Astrocyte (in vitro differentiated cells and primary cell): ENCODE measurements at regions not wholly inside any gene's neighbourhood (a gene's known extent, or its start where the extent isn't known, plus 50 kb on each side); places are given as distances from the start of the nearest gene placed in this dataset.

Source experiments
- DNase-seq: peaks from one replicate; pipeline ENCODE4 v3.0.0-alpha.2; 2010; ENCODE audit warnings: low read depth
- FAIRE-seq: peaks from 2 replicates; lab custom pipeline; 2011; peaks lifted over from hg19 to GRCh38; lab: Jason Lieb, UNC
- H2AFZ ChIP-seq: 2 replicates; pipeline ENCODE4 v1.6.0; 2012; ENCODE audit warnings: low read depth, low read length, inconsistent platforms
- H3K27ac ChIP-seq: 2 replicates; pipeline ENCODE4 v1.5.1; 2011; ENCODE audit warnings: low read depth, low read length, inconsistent platforms
- H3K27me3 ChIP-seq: 2 replicates; pipeline ENCODE4 v1.6.0; 2011; ENCODE audit warnings: low read length, inconsistent platforms; ENCODE audit not compliant: insufficient read depth
- H3K36me3 ChIP-seq: 2 replicates; pipeline ENCODE4 v1.5.1; 2011; ENCODE audit warnings: low read length, inconsistent platforms; ENCODE audit not compliant: insufficient read depth
- H3K4me1 ChIP-seq: 2 replicates; pipeline ENCODE4 v1.5.1; 2011; ENCODE audit warnings: low read length, inconsistent platforms; ENCODE audit not compliant: insufficient read depth
- H3K4me2 ChIP-seq: 2 replicates; pipeline ENCODE4 v1.6.0; 2012; ENCODE audit warnings: low read length, inconsistent platforms
- H3K4me3 ChIP-seq: 2 replicates; pipeline ENCODE4 v1.5.1; 2011; ENCODE audit warnings: low read depth, mild to moderate bottlenecking, low read length, inconsistent platforms; ENCODE audit not compliant: insufficient read depth
- H3K79me2 ChIP-seq: 2 replicates; pipeline ENCODE4 v1.6.0; 2012; ENCODE audit warnings: mild to moderate bottlenecking, low read length, inconsistent platforms; ENCODE audit not compliant: insufficient read depth
- H3K9ac ChIP-seq: 2 replicates; pipeline ENCODE4 v1.6.0; 2012; ENCODE audit warnings: mild to moderate bottlenecking, low read length, inconsistent platforms
- H3K9me3 ChIP-seq: 2 replicates; pipeline ENCODE4 v1.5.1; 2012; ENCODE audit warnings: low read depth, mild to moderate bottlenecking, low read length, inconsistent platforms; ENCODE audit not compliant: insufficient read depth
- H4K20me1 ChIP-seq: 2 replicates; pipeline ENCODE4 v1.6.0; 2012; ENCODE audit warnings: low read length, inconsistent platforms; ENCODE audit not compliant: insufficient read depth
- H3K27ac Mint-ChIP-seq: one replicate; pipeline ENCODE4 v1.8.0; 2021; ENCODE audit warnings: mild to moderate bottlenecking, mixed read lengths; ENCODE audit not compliant: unreplicated experiment
- H3K27me3 Mint-ChIP-seq: one replicate; pipeline ENCODE4 v1.8.0; 2021; ENCODE audit warnings: low read depth, mixed read lengths; ENCODE audit not compliant: unreplicated experiment
- H3K36me3 Mint-ChIP-seq: one replicate; pipeline ENCODE4 v1.8.0; 2021; ENCODE audit warnings: low read depth, mixed read lengths; ENCODE audit not compliant: unreplicated experiment
- H3K4me1 Mint-ChIP-seq: one replicate; pipeline ENCODE4 v1.8.0; 2021; ENCODE audit warnings: low read depth, mixed read lengths; ENCODE audit not compliant: unreplicated experiment
- H3K4me3 Mint-ChIP-seq: one replicate; pipeline ENCODE4 v1.8.0; 2021; ENCODE audit warnings: mild to moderate bottlenecking, moderate library complexity, mixed read lengths; ENCODE audit not compliant: unreplicated experiment
- H3K9me3 Mint-ChIP-seq: one replicate; pipeline ENCODE4 v1.8.0; 2021; ENCODE audit warnings: mild to moderate bottlenecking, mixed read lengths; ENCODE audit not compliant: unreplicated experiment
- CTCF ChIP-seq: IDR thresholded peaks from 2 replicates; pipeline ENCODE4 v1.5.1; 2011; ENCODE audit warnings: low read depth, mild to moderate bottlenecking, inconsistent platforms, low read length, moderate library complexity; ENCODE audit not compliant: insufficient read depth
- EZH2 ChIP-seq: IDR thresholded peaks from 2 replicates; pipeline ENCODE4 v1.6.1; 2012; ENCODE audit warnings: mild to moderate bottlenecking, low read length, inconsistent platforms; ENCODE audit not compliant: insufficient read depth

GRCh38 chr10:106147021-106147420, 1017.5 kb downstream of the SORCS1 start:
- H3K4me2 ChIP-seq = no peak overlapping the region
- Mint-ChIP-seq H3K27ac (no peak overlapping the region), H3K4me3 (no peak overlapping the region), H3K36me3 (no peaks in the 10 kb centered on the region), H3K27me3 (no peaks in the 10 kb centered on the region), H3K4me1 (peaks cover 2% of the 10 kb centered on the region), H3K9me3 (peaks cover 2% of the 10 kb centered on the region)
- H3K27ac ChIP-seq = no peak overlapping the region
- DNase-seq = no peak
- H3K9ac ChIP-seq = no peak overlapping the region
- no peak overlapping the region for H3K4me3 ChIP-seq
- TF ChIP-seq CTCF (no peak), EZH2 (no peak)
- no peaks in the 10 kb centered on the region for H3K79me2 ChIP-seq
- H3K4me1 ChIP-seq = no peaks in the 10 kb centered on the region
- H3K36me3 ChIP-seq = no peaks in the 10 kb centered on the region
- no peaks in the 10 kb centered on the region for H4K20me1 ChIP-seq
- H2AFZ ChIP-seq = no peak overlapping the region
- H3K27me3 ChIP-seq = no peaks in the 10 kb centered on the region
- FAIRE-seq = no peak
- no peaks in the 10 kb centered on the region for H3K9me3 ChIP-seq

- Histone ChIP-seq H3K4me2 (no peak overlapping the region), H3K36me3 (no peaks in the 10 kb centered on the region), H3K4me1 (no peaks in the 10 kb centered on the region), H3K9me3 (no peaks in the 10 kb centered on the region), H3K27ac (no peak overlapping the region), H3K79me2 (no peaks in the 10 kb centered on the region), H3K9ac (no peak overlapping the region), H3K4me3 (no peak overlapping the region), H2AFZ (no peak overlapping the region), H4K20me1 (no peaks in the 10 kb centered on the region), H3K27me3 (no peaks in the 10 kb centered on the region)
- Mint-ChIP-seq H3K4me1 (no peaks in the 10 kb centered on the region), H3K36me3 (no peaks in the 10 kb centered on the region), H3K27ac (no peak overlapping the region), H3K4me3 (no peak overlapping the region), H3K9me3 (no peaks in the 10 kb centered on the region), H3K27me3 (peaks cover 5% of the 10 kb centered on the region)
- FAIRE-seq (no peak), DNase-seq (no peak)
- TF ChIP-seq CTCF (no peak), EZH2 (no peak)
These were observed 1024.6 kb downstream of the SORCS1 start for GRCh38 chr10:106139915-106140314.

- Histone ChIP-seq H3K4me3 (no peak overlapping the region), H3K4me2 (no peak overlapping the region), H3K27me3 (no peaks in the 10 kb centered on the region), H3K79me2 (no peaks in the 10 kb centered on the region), H3K9me3 (no peaks in the 10 kb centered on the region), H3K4me1 (no peaks in the 10 kb centered on the region), H4K20me1 (no peaks in the 10 kb centered on the region), H3K9ac (no peak overlapping the region), H3K36me3 (no peaks in the 10 kb centered on the region), H3K27ac (no peak overlapping the region), H2AFZ (no peak overlapping the region)
- no peak for DNase-seq
- H3K36me3 Mint-ChIP-seq = no peaks in the 10 kb centered on the region
- H3K9me3 Mint-ChIP-seq = no peaks in the 10 kb centered on the region
- no peak overlapping the region for H3K27ac Mint-ChIP-seq
- FAIRE-seq = no peak
- H3K27me3 Mint-ChIP-seq = peaks cover 5% of the 10 kb centered on the region
- H3K4me3 Mint-ChIP-seq = no peak overlapping the region
- H3K4me1 Mint-ChIP-seq = no peaks in the 10 kb centered on the region
- no peak for TF ChIP-seq EZH2
- TF ChIP-seq CTCF = no peak
These were observed 1028.3 kb downstream of the SORCS1 start for GRCh38 chr10:106136175-106136574.
